H9 (cell line): ENCODE measurements at regions not wholly inside any gene's neighbourhood (a gene's known extent, or its start where the extent isn't known, plus 50 kb on each side); places are given as distances from the start of the nearest gene placed in this dataset.

Source experiments
- DNase-seq: peaks from one replicate; pipeline ENCODE4 v3.0.0-alpha.2; 2017
- H2AFZ ChIP-seq: one replicate; pipeline ENCODE4 v1.6.1; 2013; ENCODE audit warnings: mild to moderate bottlenecking, low read length, control low read depth, moderate library complexity
- H2AK5ac ChIP-seq: 2 replicates; pipeline ENCODE4 v1.6.1; 2013; ENCODE audit warnings: low read length, control low read depth, mixed read lengths; ENCODE audit not compliant: insufficient read length
- H2BK120ac ChIP-seq: one replicate; pipeline ENCODE4 v1.6.1; 2013; ENCODE audit warnings: low read depth, mild to moderate bottlenecking, low read length, control low read depth, inconsistent platforms; ENCODE audit not compliant: poor library complexity, severe bottlenecking
- H2BK12ac ChIP-seq: 2 replicates; pipeline ENCODE4 v1.6.1; 2013; ENCODE audit warnings: low read length, control low read depth, mixed read lengths, low read depth; ENCODE audit not compliant: insufficient read length
- H2BK15ac ChIP-seq: 2 replicates; pipeline ENCODE4 v1.6.1; 2013; ENCODE audit warnings: low read depth, low read length, control low read depth
- H2BK20ac ChIP-seq: one replicate; pipeline ENCODE4 v1.6.1; 2013; ENCODE audit warnings: low read depth, mild to moderate bottlenecking, low read length, control low read depth, inconsistent platforms; ENCODE audit not compliant: poor library complexity, severe bottlenecking
- H2BK5ac ChIP-seq: 2 replicates; pipeline ENCODE4 v1.6.1; 2013; ENCODE audit warnings: low read length, control low read depth, mixed read lengths; ENCODE audit not compliant: insufficient read length
- H3K14ac ChIP-seq: 2 replicates; pipeline ENCODE4 v1.6.1; 2013; ENCODE audit warnings: low read length, control low read depth; ENCODE audit not compliant: insufficient read depth
- H3K18ac ChIP-seq: 2 replicates; pipeline ENCODE4 v1.6.1; 2013; ENCODE audit warnings: low read depth, mild to moderate bottlenecking, mixed read lengths, low read length, control low read depth; ENCODE audit not compliant: insufficient read length
- H3K23ac ChIP-seq: 2 replicates; pipeline ENCODE4 v1.6.1; 2013; ENCODE audit warnings: low read length, control low read depth, mixed read lengths, low read depth; ENCODE audit not compliant: insufficient read length
- H3K23me2 ChIP-seq: 2 replicates; pipeline ENCODE4 v1.6.1; 2013; ENCODE audit warnings: low read depth, mild to moderate bottlenecking, mixed read lengths, low read length, control low read depth; ENCODE audit not compliant: insufficient read length, poor library complexity, severe bottlenecking
- H3K27ac ChIP-seq: 2 replicates; pipeline ENCODE4 v1.5.1; 2013; ENCODE audit warnings: low read length, control low read depth, mixed read lengths, low read depth; ENCODE audit not compliant: insufficient read length
- H3K27me3 ChIP-seq: 2 replicates; pipeline ENCODE4 v1.6.1; 2013; ENCODE audit warnings: low read length, control low read depth, inconsistent platforms; ENCODE audit not compliant: insufficient read depth
- H3K4ac ChIP-seq: 2 replicates; pipeline ENCODE4 v1.6.1; 2013; ENCODE audit warnings: low read depth, mild to moderate bottlenecking, control low read depth, inconsistent platforms, low read length, moderate library complexity
- H3K4me1 ChIP-seq: 2 replicates; pipeline ENCODE4 v1.6.1; 2013; ENCODE audit warnings: low read length, control low read depth, inconsistent platforms; ENCODE audit not compliant: insufficient read depth
- H3K4me2 ChIP-seq: 2 replicates; pipeline ENCODE4 v1.6.1; 2013; ENCODE audit warnings: low read length, control low read depth, mixed read lengths; ENCODE audit not compliant: insufficient read length, insufficient read depth
- H3K56ac ChIP-seq: 2 replicates; pipeline ENCODE4 v1.6.1; 2013; ENCODE audit warnings: low read depth, mild to moderate bottlenecking, mixed read lengths, low read length, control low read depth; ENCODE audit not compliant: insufficient read length
- H3K79me1 ChIP-seq: 2 replicates; pipeline ENCODE4 v1.6.1; 2013; ENCODE audit warnings: low read depth, mild to moderate bottlenecking, moderate library complexity, low read length, control low read depth, inconsistent platforms; ENCODE audit not compliant: insufficient read depth, poor library complexity, severe bottlenecking
- H3K79me2 ChIP-seq: 2 replicates; pipeline ENCODE4 v1.6.1; 2013; ENCODE audit warnings: low read length, control low read depth, inconsistent platforms; ENCODE audit not compliant: insufficient read depth
- H3K9ac ChIP-seq: 2 replicates; pipeline ENCODE4 v1.6.1; 2013; ENCODE audit warnings: low read length, control low read depth, mixed read lengths; ENCODE audit not compliant: insufficient read length; ENCODE audit errors: extremely low read depth
- H3K9me3 ChIP-seq: one replicate; pipeline ENCODE4 v1.6.1; 2013; ENCODE audit warnings: low read depth, low read length, inconsistent platforms; ENCODE audit not compliant: control insufficient read depth
- H3T11ph ChIP-seq: one replicate; pipeline ENCODE4 v1.6.1; 2013; ENCODE audit warnings: mild to moderate bottlenecking, low read length, control low read depth, inconsistent platforms
- H4K20me1 ChIP-seq: one replicate; pipeline ENCODE4 v1.6.1; 2013; ENCODE audit not compliant: control insufficient read depth, insufficient read length, insufficient read depth
- H4K5ac ChIP-seq: 2 replicates; pipeline ENCODE4 v1.6.1; 2013; ENCODE audit warnings: low read depth, mild to moderate bottlenecking, mixed read lengths, low read length, control low read depth; ENCODE audit not compliant: insufficient read length
- H4K8ac ChIP-seq: replicated peaks from 2 replicates; pipeline ENCODE4 v1.6.1; 2013; ENCODE audit warnings: low read length, control low read depth, mixed read lengths, low read depth; ENCODE audit not compliant: insufficient read length
- H4K91ac ChIP-seq: 2 replicates; pipeline ENCODE4 v1.6.1; 2013; ENCODE audit warnings: low read depth, mild to moderate bottlenecking, moderate library complexity, mixed read lengths, low read length, control low read depth; ENCODE audit not compliant: insufficient read length
- H3K27ac Mint-ChIP-seq, 3 experiments: 2 replicates in 2 of 3; 3 replicates in 1 of 3; pipeline ENCODE4 v1.8.0; 2020 to 2021; ENCODE audit warnings: mixed read lengths in 3 of 3, mild to moderate bottlenecking in 1 of 3, moderate library complexity in 1 of 3
- H3K27me3 Mint-ChIP-seq: 2 replicates; pipeline ENCODE4 v1.8.0; 2021; ENCODE audit warnings: low read depth, mild to moderate bottlenecking, moderate library complexity, mixed read lengths
- H3K36me3 Mint-ChIP-seq, 3 experiments: 2 replicates in 2 of 3; 3 replicates in 1 of 3; pipeline ENCODE4 v1.8.0; 2020 to 2021; ENCODE audit warnings: low read depth in 3 of 3, mixed read lengths in 3 of 3; ENCODE audit not compliant: insufficient read depth in 1 of 3
- H3K4me1 Mint-ChIP-seq, 2 experiments: 2 replicates each; pipeline ENCODE4 v1.8.0; 2020; ENCODE audit warnings: mixed read lengths in 2 of 2
- H3K4me3 Mint-ChIP-seq, 2 experiments: 2 replicates in 1 of 2; 3 replicates in 1 of 2; pipeline ENCODE4 v1.8.0; 2020 to 2021; ENCODE audit warnings: mild to moderate bottlenecking in 2 of 2, mixed read lengths in 2 of 2, moderate library complexity in 1 of 2
- H3K9me3 Mint-ChIP-seq, 2 experiments: 2 replicates in 1 of 2; 3 replicates in 1 of 2; pipeline ENCODE4 v1.8.0; 2020; ENCODE audit warnings: mild to moderate bottlenecking in 2 of 2, mixed read lengths in 2 of 2, moderate library complexity in 1 of 2
- TF ChIP-seq, protein P1 (sequence below): fragments of 200-600 bp; sonication (generic); conservative IDR thresholded peaks from 3 replicates; pipeline ENCODE4 v1.8.0; 2021; ENCODE audit warnings: antibody characterized with exemption, mild to moderate bottlenecking

DNA sequence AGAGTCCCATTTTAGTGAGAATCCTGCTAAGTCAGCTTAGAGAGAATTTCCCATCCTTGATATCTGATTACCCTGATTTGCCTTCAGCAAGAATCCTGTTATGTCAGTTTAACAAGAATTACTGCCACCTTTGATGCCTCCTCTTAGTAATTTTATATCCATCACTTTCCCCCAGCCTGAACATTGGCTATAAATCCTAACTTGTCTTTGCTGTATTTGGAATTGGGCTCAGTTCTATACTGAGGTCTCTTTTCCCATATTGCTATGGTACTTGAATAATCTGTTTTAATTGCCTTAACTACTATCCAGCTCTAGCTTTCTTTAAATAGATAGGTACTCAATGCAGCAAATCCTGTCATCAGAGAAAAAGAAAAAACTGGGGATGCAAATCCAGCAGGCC lies 842.0 kb upstream of the ADAMTS5 start:
- H4K5ac ChIP-seq, result no peak overlapping the region
- no peaks in the 10 kb centered on the region for H3K27me3 ChIP-seq
- H4K8ac ChIP-seq, result no peak overlapping the region
- no peak overlapping the region for H3K14ac ChIP-seq
- no peak overlapping the region for H2AFZ ChIP-seq
- no peak overlapping the region for H3K9ac ChIP-seq
- H3K79me2 ChIP-seq, result no peaks in the 10 kb centered on the region
- H3K79me1 ChIP-seq, result no peaks in the 10 kb centered on the region
- no peaks in the 10 kb centered on the region for H3K23me2 ChIP-seq
- no peak overlapping the region for H2BK15ac ChIP-seq
- H3K4me2 ChIP-seq, result no peak overlapping the region
- no peaks in the 10 kb centered on the region; a peak in 1 of 7 replicates for H3K36me3 Mint-ChIP-seq
- no peak overlapping the region for H3K18ac ChIP-seq
- DNase-seq, result no peak
- no peak overlapping the region for H3K56ac ChIP-seq
- H2AK5ac ChIP-seq, result no peak overlapping the region
- no peak overlapping the region for H3K27ac Mint-ChIP-seq
- H2BK120ac ChIP-seq, result no peak overlapping the region
- H4K91ac ChIP-seq, result no peak overlapping the region
- H3K4me1 Mint-ChIP-seq, result peaks cover 3 to 4% of the 10 kb centered on the region in 2 experiments; a peak in 1 of 4 replicates
- no peak overlapping the region for H3K4me3 Mint-ChIP-seq
- H3K27me3 Mint-ChIP-seq, result no peaks in the 10 kb centered on the region
- H2BK5ac ChIP-seq, result no peak overlapping the region
- H3T11ph ChIP-seq, result no peak overlapping the region
- no peaks in the 10 kb centered on the region for H3K9me3 ChIP-seq
- H2BK20ac ChIP-seq, result no peak overlapping the region
- H4K20me1 ChIP-seq, result no peaks in the 10 kb centered on the region
- no peak overlapping the region for H3K27ac ChIP-seq
- H3K9me3 Mint-ChIP-seq, result no peaks in the 10 kb centered on the region
- H2BK12ac ChIP-seq, result no peak overlapping the region
- no peak overlapping the region for H3K23ac ChIP-seq
- no peaks in the 10 kb centered on the region; the same call in 1 of the 2 replicates for H3K4me1 ChIP-seq
- TF ChIP-seq, protein P1, sequence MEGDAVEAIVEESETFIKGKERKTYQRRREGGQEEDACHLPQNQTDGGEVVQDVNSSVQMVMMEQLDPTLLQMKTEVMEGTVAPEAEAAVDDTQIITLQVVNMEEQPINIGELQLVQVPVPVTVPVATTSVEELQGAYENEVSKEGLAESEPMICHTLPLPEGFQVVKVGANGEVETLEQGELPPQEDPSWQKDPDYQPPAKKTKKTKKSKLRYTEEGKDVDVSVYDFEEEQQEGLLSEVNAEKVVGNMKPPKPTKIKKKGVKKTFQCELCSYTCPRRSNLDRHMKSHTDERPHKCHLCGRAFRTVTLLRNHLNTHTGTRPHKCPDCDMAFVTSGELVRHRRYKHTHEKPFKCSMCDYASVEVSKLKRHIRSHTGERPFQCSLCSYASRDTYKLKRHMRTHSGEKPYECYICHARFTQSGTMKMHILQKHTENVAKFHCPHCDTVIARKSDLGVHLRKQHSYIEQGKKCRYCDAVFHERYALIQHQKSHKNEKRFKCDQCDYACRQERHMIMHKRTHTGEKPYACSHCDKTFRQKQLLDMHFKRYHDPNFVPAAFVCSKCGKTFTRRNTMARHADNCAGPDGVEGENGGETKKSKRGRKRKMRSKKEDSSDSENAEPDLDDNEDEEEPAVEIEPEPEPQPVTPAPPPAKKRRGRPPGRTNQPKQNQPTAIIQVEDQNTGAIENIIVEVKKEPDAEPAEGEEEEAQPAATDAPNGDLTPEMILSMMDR, result no peak
- H3K4ac ChIP-seq, result no peak overlapping the region
